CD4-positive, CD25-positive, alpha-beta regulatory T cell (primary cell): ENCODE measurements at regions not wholly inside any gene's neighbourhood (a gene's known extent, or its start where the extent isn't known, plus 50 kb on each side); places are given as distances from the start of the nearest gene placed in this dataset.

Experiments
- ATAC-seq, 2 donors: fragments of 150-1000 bp; cut with Tn5 transposase; one replicate each; pipeline ENCODE4 v1.10.0; 2021; ENCODE audit warnings: low read depth in 2 of 2, moderate number of reproducible peaks in 2 of 2, moderate library complexity in 1 of 2
- DNase-seq, 3 donors: peaks; one replicate each; pipeline versions ENCODE4 v3.0.0 to v3.0.0-alpha.2; 2012 to 2022; ENCODE audit warnings: mixed read lengths in 1 of 3
- H3K27ac ChIP-seq: one replicate; pipeline ENCODE4 v1.7.0; 2013; ENCODE audit warnings: mild to moderate bottlenecking, low read length; ENCODE audit not compliant: insufficient read depth, poor library complexity, severe bottlenecking
- H3K27me3 ChIP-seq: one replicate; pipeline ENCODE4 v1.7.0; 2013; ENCODE audit warnings: low read length; ENCODE audit not compliant: control insufficient read depth, insufficient read depth
- H3K36me3 ChIP-seq: one replicate; pipeline ENCODE4 v1.7.0; 2013; ENCODE audit warnings: mild to moderate bottlenecking, low read length, moderate library complexity; ENCODE audit not compliant: control insufficient read depth, insufficient read depth
- H3K4me1 ChIP-seq: 2 replicates; pipeline ENCODE4 v1.7.0; 2013; ENCODE audit warnings: mild to moderate bottlenecking, low read length; ENCODE audit not compliant: insufficient read depth, control insufficient read depth, poor library complexity, severe bottlenecking
- H3K4me3 ChIP-seq: one replicate; pipeline ENCODE4 v1.7.0; 2013; ENCODE audit warnings: low read depth, mild to moderate bottlenecking, low read length, moderate library complexity
- H3K9me3 ChIP-seq, 2 experiments: 1 replicate in 1 of 2; 2 replicates in 1 of 2; pipeline ENCODE4 v1.7.0; 2013; ENCODE audit warnings: low read length in 2 of 2, mild to moderate bottlenecking in 1 of 2, moderate library complexity in 1 of 2; ENCODE audit not compliant: control insufficient read depth in 2 of 2
- H3K27ac Mint-ChIP-seq, 3 donors: one replicate each; pipeline ENCODE4 v1.8.0; 2020 to 2022; ENCODE audit warnings: mild to moderate bottlenecking in 3 of 3, mixed read lengths in 3 of 3, moderate library complexity in 2 of 3
- H3K27me3 Mint-ChIP-seq: one replicate; pipeline ENCODE4 v1.8.0; 2022; ENCODE audit warnings: mild to moderate bottlenecking, mixed read lengths
- H3K36me3 Mint-ChIP-seq: one replicate; pipeline ENCODE4 v1.8.0; 2020; ENCODE audit warnings: mixed read lengths
- H3K4me1 Mint-ChIP-seq, 4 donors: one replicate each; pipeline ENCODE4 v1.8.0; 2020 to 2022; ENCODE audit warnings: mixed read lengths in 4 of 4, mild to moderate bottlenecking in 1 of 4
- H3K4me3 Mint-ChIP-seq, 4 donors: one replicate each; pipeline ENCODE4 v1.8.0; 2020 to 2022; ENCODE audit warnings: mild to moderate bottlenecking in 4 of 4, mixed read lengths in 4 of 4, moderate library complexity in 3 of 4
- H3K9me3 Mint-ChIP-seq, 7 donors: one replicate each; pipeline ENCODE4 v1.8.0; 2020 to 2022; ENCODE audit warnings: mixed read lengths in 7 of 7, mild to moderate bottlenecking in 3 of 7, moderate library complexity in 2 of 7

GRCh38 chr14:87834594-87834993 lies 158.4 kb downstream of the GALC start:
- H3K4me3 Mint-ChIP-seq, result no peak overlapping the region
- no peak overlapping the region for H3K27ac Mint-ChIP-seq
- DNase-seq (no peak), ATAC-seq (no peak)
- Histone ChIP-seq H3K27me3 (no peaks in the 10 kb centered on the region), H3K9me3 (no peaks in the 10 kb centered on the region), H3K4me1 (no peaks in the 10 kb centered on the region), H3K27ac (no peak overlapping the region), H3K4me3 (no peak overlapping the region), H3K36me3 (no peaks in the 10 kb centered on the region)
- H3K4me1 Mint-ChIP-seq, result no peaks in the 10 kb centered on the region
- H3K36me3 Mint-ChIP-seq, result no peaks in the 10 kb centered on the region
- H3K27me3 Mint-ChIP-seq, result no peaks in the 10 kb centered on the region
- H3K9me3 Mint-ChIP-seq, result peaks cover 0 to 2% (median 0%) of the 10 kb centered on the region in 7 donors

DNA sequence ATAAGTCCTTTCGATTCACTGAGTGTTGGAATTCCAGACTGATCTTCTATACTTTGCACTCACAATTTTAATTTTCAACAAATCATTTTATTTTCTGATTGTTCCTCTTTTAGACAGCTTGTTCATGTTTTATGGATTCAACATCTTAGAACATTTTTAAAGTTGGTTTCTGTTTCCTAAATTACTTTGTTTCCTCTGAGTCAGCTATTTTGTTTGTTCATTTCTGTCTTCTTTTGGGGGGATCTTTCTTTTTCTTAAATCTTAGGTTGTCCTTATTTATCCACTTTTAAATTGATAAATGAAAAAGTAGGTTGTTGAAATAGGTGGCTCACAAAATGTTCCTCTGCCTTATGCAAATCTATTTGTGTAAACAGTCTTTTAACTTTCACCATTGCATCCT lies 160.0 kb downstream of the GALC start:
- H3K4me1 ChIP-seq, result no peaks in the 10 kb centered on the region
- Mint-ChIP-seq H3K27me3 (peaks cover 7% of the 10 kb centered on the region), H3K36me3 (no peaks in the 10 kb centered on the region), H3K27ac (peak overlapping the region in 1 of 3 donors; percentile 60), H3K9me3 (peaks cover 0 to 2% (median 0%) of the 10 kb centered on the region in 7 donors), H3K4me1 (no peaks in the 10 kb centered on the region), H3K4me3 (no peak overlapping the region)
- DNase-seq, result no peak
- H3K36me3 ChIP-seq, result no peaks in the 10 kb centered on the region
- H3K9me3 ChIP-seq, result no peaks in the 10 kb centered on the region
- no peak overlapping the region for H3K4me3 ChIP-seq
- no peaks in the 10 kb centered on the region for H3K27me3 ChIP-seq
- no peak for ATAC-seq
- H3K27ac ChIP-seq, result no peak overlapping the region

GRCh38 chr14:87830443-87831096 lies 162.4 kb downstream of the GALC start:
- H3K27ac Mint-ChIP-seq, result no peak overlapping the region
- Histone ChIP-seq H3K4me1 (no peaks in the 10 kb centered on the region), H3K36me3 (no peaks in the 10 kb centered on the region), H3K9me3 (no peaks in the 10 kb centered on the region), H3K4me3 (no peak overlapping the region), H3K27ac (no peak overlapping the region), H3K27me3 (no peaks in the 10 kb centered on the region)
- H3K27me3 Mint-ChIP-seq, result peaks cover 12% of the 10 kb centered on the region
- no peak overlapping the region for H3K4me3 Mint-ChIP-seq
- ATAC-seq (no peak), DNase-seq (no peak)
- H3K36me3 Mint-ChIP-seq, result no peaks in the 10 kb centered on the region
- H3K4me1 Mint-ChIP-seq, result no peaks in the 10 kb centered on the region
- H3K9me3 Mint-ChIP-seq, result peaks cover 0 to 2% (median 0%) of the 10 kb centered on the region in 7 donors

DNA sequence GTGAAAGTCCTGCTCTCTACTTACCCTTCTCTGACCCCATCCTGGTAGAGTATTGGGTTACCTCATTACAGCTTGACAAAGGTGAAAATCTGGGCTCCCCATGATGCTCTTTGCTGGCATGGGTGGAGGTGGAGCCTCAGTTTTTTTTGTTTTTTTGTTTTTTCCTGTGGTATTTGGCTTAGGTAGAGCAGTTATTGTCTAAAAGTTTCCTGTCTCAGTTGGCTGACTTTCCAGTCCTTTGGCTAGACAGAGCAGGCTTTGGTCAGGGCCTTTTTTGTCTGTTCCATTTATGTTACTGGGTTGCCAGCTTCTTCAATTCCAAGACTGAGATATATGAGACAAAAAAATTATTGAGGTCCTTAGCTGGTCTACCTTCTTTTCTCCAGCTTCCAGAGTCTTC lies 163.4 kb downstream of the GALC start:
- no peak for DNase-seq
- no peak for ATAC-seq
- H3K4me1 Mint-ChIP-seq, result no peaks in the 10 kb centered on the region

GRCh38 chr14:87824266-87824665 lies 168.7 kb downstream of the GALC start:
- H3K36me3 Mint-ChIP-seq, result no peaks in the 10 kb centered on the region
- no peak overlapping the region for H3K4me3 Mint-ChIP-seq
- Histone ChIP-seq H3K4me1 (no peaks in the 10 kb centered on the region), H3K9me3 (no peaks in the 10 kb centered on the region), H3K4me3 (no peak overlapping the region), H3K27me3 (no peaks in the 10 kb centered on the region), H3K36me3 (no peaks in the 10 kb centered on the region), H3K27ac (no peak overlapping the region)
- DNase-seq, result no peak
- H3K27me3 Mint-ChIP-seq, result peaks cover 12% of the 10 kb centered on the region
- H3K4me1 Mint-ChIP-seq, result no peaks in the 10 kb centered on the region
- ATAC-seq, result no peak
- peaks cover 0 to 4% (median 0%) of the 10 kb centered on the region in 7 donors for H3K9me3 Mint-ChIP-seq
- H3K27ac Mint-ChIP-seq, result no peak overlapping the region

More for the DNA sequence above, 163.4 kb downstream of the GALC start:
- Mint-ChIP-seq H3K9me3 (peaks cover 0 to 2% (median 0%) of the 10 kb centered on the region in 7 donors), H3K27ac (no peak overlapping the region), H3K4me3 (no peak overlapping the region), H3K27me3 (peaks cover 12% of the 10 kb centered on the region), H3K36me3 (no peaks in the 10 kb centered on the region)
- H3K36me3 ChIP-seq, result no peaks in the 10 kb centered on the region
- H3K4me1 ChIP-seq, result no peaks in the 10 kb centered on the region
- no peak overlapping the region for H3K27ac ChIP-seq
- H3K9me3 ChIP-seq, result no peaks in the 10 kb centered on the region
- H3K4me3 ChIP-seq, result no peak overlapping the region
- H3K27me3 ChIP-seq, result no peaks in the 10 kb centered on the region

DNA sequence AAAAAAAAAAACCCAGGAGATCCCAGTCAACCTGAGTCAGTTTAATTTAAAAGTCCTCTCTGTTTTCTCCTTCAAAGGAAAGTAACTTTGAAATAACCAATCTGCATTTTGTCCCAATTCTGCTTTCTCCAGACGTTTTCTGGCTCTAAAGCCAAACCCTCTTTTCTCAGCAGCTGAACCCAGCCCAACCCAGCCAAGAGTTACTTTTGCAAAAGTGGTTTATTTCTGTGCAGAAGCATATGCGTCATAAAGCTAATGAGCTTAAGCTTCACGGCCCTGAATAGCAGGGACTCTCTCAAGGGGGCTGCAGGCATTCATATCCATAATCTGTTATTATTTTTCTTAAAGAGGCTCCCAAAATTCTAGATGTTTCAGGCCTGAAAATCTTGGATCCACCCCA lies 176.6 kb downstream of the GALC start:
- H3K36me3 Mint-ChIP-seq, result no peaks in the 10 kb centered on the region
- peaks cover 0 to 6% (median 0%) of the 10 kb centered on the region in 7 donors for H3K9me3 Mint-ChIP-seq
- DNase-seq (no peak), ATAC-seq (no peak)
- no peak overlapping the region for H3K4me3 Mint-ChIP-seq
- no peak overlapping the region for H3K4me3 ChIP-seq
- H3K27ac Mint-ChIP-seq, result no peak overlapping the region
- peaks cover 5% of the 10 kb centered on the region for H3K27me3 Mint-ChIP-seq
- no peaks in the 10 kb centered on the region for H3K4me1 ChIP-seq
- H3K9me3 ChIP-seq, result peaks cover 0 to 1% of the 10 kb centered on the region in 2 experiments
- H3K27me3 ChIP-seq, result no peaks in the 10 kb centered on the region
- H3K4me1 Mint-ChIP-seq, result no peaks in the 10 kb centered on the region
- no peak overlapping the region for H3K27ac ChIP-seq
- no peaks in the 10 kb centered on the region for H3K36me3 ChIP-seq

DNA sequence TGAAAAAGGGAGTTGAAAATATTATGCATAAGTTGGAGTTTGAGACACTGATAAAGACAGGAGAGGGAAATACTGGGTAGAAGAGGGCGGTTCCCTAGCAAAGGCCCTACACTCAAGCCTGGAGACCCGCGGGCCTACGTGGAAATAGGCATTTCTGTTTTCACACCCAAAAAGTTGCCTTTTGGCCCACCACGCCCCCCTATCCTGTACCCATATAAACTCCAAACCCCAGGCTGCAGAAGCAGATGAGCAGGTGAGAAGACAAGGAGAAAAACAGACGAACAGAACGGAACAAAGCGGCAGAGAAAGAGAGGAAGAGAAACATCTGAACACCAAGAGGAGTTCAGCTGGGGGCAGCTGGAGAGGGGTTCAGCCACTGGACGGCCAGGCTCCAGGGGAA lies 177.9 kb downstream of the GALC start:
- Mint-ChIP-seq H3K9me3 (peaks cover 0 to 6% (median 0%) of the 10 kb centered on the region in 7 donors), H3K36me3 (no peaks in the 10 kb centered on the region), H3K4me1 (no peaks in the 10 kb centered on the region), H3K4me3 (no peak overlapping the region), H3K27me3 (peaks cover 5% of the 10 kb centered on the region), H3K27ac (no peak overlapping the region)
- Histone ChIP-seq H3K9me3 (peaks cover 0 to 1% of the 10 kb centered on the region in 2 experiments), H3K4me3 (no peak overlapping the region), H3K4me1 (no peaks in the 10 kb centered on the region), H3K27me3 (no peaks in the 10 kb centered on the region), H3K36me3 (no peaks in the 10 kb centered on the region), H3K27ac (no peak overlapping the region)
- DNase-seq, result no peak
- ATAC-seq, result no peak

GRCh38 chr14:87813686-87814085 lies 179.3 kb downstream of the GALC start:
- no peak overlapping the region for H3K4me3 ChIP-seq
- H3K27ac Mint-ChIP-seq, result no peak overlapping the region
- H3K27me3 Mint-ChIP-seq, result peaks cover 5% of the 10 kb centered on the region
- H3K9me3 Mint-ChIP-seq, result peaks cover 0 to 6% (median 0%) of the 10 kb centered on the region in 7 donors
- H3K4me1 ChIP-seq, result no peaks in the 10 kb centered on the region
- no peak overlapping the region for H3K27ac ChIP-seq
- ATAC-seq, result no peak
- H3K36me3 ChIP-seq, result no peaks in the 10 kb centered on the region
- H3K9me3 ChIP-seq, result no peaks in the 10 kb centered on the region
- DNase-seq, result no peak
- no peaks in the 10 kb centered on the region for H3K27me3 ChIP-seq
- H3K4me3 Mint-ChIP-seq, result no peak overlapping the region
- no peaks in the 10 kb centered on the region for H3K36me3 Mint-ChIP-seq
- H3K4me1 Mint-ChIP-seq, result no peaks in the 10 kb centered on the region
